ENCODE measurements at regions not wholly inside any gene's neighbourhood (a gene's known extent, or its start where the extent isn't known, plus 50 kb on each side); places are given as distances from the start of the nearest gene placed in this dataset.

DNA sequence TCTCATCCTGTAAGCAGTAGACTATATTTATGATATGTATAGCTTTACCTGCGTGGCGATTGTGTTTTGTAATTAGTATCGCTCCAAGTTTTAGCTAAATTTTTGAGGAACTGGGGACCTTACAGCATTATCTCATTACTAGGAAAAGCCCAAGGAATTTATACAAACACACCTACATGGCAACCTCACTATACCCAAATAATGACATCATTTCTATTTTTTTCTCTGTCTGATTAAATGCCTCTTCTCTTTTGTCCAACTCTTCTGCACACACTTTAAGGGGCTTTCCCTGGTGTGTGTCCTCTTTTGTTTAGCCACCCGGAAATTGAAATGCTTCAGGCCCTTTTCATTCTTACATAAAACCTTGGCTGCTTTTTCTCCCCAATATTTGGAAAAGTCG is 82.9 kb upstream of the EXOC2 start:
- RAD21 ChIA-PET (ENCODE audit: unreplicated experiment): no interaction called here
- H3K36me3 ChIP-seq (ENCODE audit: control insufficient read depth in 2 of 2, insufficient read depth in 2 of 2, low read length in 1 of 2): no peaks in the 10 kb centered on the region
- no peak overlapping the region for H3K4me2 ChIP-seq (ENCODE audit: control insufficient read depth, insufficient read depth)
- H3K4me3 ChIP-seq: no peak overlapping the region
- H3K4me1 ChIP-seq (ENCODE audit: control insufficient read depth, insufficient read depth, low read length): no peaks in the 10 kb centered on the region
- FAIRE-seq: no peak
- H2AFZ ChIP-seq (ENCODE audit: control insufficient read depth, low read depth, low read length): no peak overlapping the region
- CTCF ChIA-PET: interaction anchor here (0.7 kb wide), 1 partner anchor 183 kb away, joined by 3 read pairs; no protein-coding TSS in a partner anchor
- in situ Hi-C loops (cut with MboI) (no loop called here), intact Hi-C loops (cut with micrococcal nuclease; ENCODE audit: unreplicated experiment) (no loop called here)
- no peak overlapping the region for H3K9ac ChIP-seq (ENCODE audit: control insufficient read depth, insufficient read depth, low read length)
- no TSS peak for BruUV-seq (replicated peaks)
- H3K79me2 ChIP-seq (ENCODE audit: control insufficient read depth, insufficient read depth, low read length): no peaks in the 10 kb centered on the region
- SMC1A ChIA-PET (ENCODE audit: uncharacterized antibody, unreplicated experiment): interaction anchor here (1.0 to 1.3 kb wide), 2 partner anchors 12 to 183 kb away, joined by 3 read pairs; no protein-coding TSS in a partner anchor
- 35% methylated on average over 5 of the region's 5 CpGs for WGBS (ENCODE audit: insufficient coverage, insufficient replicate concordance, low lambda C conversion rate, missing lambda C conversion rate)
- no peak for DNase-seq (ENCODE audit: low read depth, low spot score)
- no peak overlapping the region for H3K27ac ChIP-seq (ENCODE audit: control insufficient read depth, insufficient read depth)
- no peak for ATAC-seq
- peaks cover 0 to 10% of the 10 kb centered on the region in 2 experiments; a peak in 3 of 4 replicates for H3K27me3 ChIP-seq (replicated peaks in 1 of 2; ENCODE audit: control insufficient read depth in 2 of 2, insufficient read depth in 2 of 2, low read length in 1 of 2)
- POLR2A ChIA-PET: no interaction called here
- no peaks in the 10 kb centered on the region for H4K20me1 ChIP-seq (ENCODE audit: control insufficient read depth, insufficient read depth)
- no peaks in the 10 kb centered on the region; the same call in 2 of the 3 replicates for H3K9me3 ChIP-seq (replicated peaks; ENCODE audit: control insufficient read depth, insufficient read depth, low read length)
- TF ChIP-seq, protein P1, sequence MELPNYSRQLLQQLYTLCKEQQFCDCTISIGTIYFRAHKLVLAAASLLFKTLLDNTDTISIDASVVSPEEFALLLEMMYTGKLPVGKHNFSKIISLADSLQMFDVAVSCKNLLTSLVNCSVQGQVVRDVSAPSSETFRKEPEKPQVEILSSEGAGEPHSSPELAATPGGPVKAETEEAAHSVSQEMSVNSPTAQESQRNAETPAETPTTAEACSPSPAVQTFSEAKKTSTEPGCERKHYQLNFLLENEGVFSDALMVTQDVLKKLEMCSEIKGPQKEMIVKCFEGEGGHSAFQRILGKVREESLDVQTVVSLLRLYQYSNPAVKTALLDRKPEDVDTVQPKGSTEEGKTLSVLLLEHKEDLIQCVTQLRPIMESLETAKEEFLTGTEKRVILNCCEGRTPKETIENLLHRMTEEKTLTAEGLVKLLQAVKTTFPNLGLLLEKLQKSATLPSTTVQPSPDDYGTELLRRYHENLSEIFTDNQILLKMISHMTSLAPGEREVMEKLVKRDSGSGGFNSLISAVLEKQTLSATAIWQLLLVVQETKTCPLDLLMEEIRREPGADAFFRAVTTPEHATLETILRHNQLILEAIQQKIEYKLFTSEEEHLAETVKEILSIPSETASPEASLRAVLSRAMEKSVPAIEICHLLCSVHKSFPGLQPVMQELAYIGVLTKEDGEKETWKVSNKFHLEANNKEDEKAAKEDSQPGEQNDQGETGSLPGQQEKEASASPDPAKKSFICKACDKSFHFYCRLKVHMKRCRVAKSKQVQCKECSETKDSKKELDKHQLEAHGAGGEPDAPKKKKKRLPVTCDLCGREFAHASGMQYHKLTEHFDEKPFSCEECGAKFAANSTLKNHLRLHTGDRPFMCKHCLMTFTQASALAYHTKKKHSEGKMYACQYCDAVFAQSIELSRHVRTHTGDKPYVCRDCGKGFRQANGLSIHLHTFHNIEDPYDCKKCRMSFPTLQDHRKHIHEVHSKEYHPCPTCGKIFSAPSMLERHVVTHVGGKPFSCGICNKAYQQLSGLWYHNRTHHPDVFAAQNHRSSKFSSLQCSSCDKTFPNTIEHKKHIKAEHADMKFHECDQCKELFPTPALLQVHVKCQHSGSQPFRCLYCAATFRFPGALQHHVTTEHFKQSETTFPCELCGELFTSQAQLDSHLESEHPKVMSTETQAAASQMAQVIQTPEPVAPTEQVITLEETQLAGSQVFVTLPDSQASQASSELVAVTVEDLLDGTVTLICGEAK (IDR thresholded peaks at IDR 0.05; ENCODE audit: borderline replicate concordance): no peak
- TF ChIP-seq, protein P2, sequence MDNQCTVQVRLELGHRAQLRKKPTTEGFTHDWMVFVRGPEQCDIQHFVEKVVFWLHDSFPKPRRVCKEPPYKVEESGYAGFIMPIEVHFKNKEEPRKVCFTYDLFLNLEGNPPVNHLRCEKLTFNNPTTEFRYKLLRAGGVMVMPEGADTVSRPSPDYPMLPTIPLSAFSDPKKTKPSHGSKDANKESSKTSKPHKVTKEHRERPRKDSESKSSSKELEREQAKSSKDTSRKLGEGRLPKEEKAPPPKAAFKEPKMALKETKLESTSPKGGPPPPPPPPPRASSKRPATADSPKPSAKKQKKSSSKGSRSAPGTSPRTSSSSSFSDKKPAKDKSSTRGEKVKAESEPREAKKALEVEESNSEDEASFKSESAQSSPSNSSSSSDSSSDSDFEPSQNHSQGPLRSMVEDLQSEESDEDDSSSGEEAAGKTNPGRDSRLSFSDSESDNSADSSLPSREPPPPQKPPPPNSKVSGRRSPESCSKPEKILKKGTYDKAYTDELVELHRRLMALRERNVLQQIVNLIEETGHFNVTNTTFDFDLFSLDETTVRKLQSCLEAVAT (IDR thresholded peaks at IDR 0.05): no peak
- TF ChIP-seq GABPA (IDR thresholded peaks at IDR 0.05; ENCODE audit: low read depth) (no peak), ZNF384 (IDR thresholded peaks at IDR 0.05; ENCODE audit: borderline replicate concordance, low read depth, low read length) (no peak), BCL11A (IDR thresholded peaks at IDR 0.05; ENCODE audit: low read depth, low read length) (no peak), STAT1 (conservative IDR thresholded peaks at IDR 0.05) (no peak), ZNF24 (IDR thresholded peaks at IDR 0.05) (no peak), MXI1 (IDR thresholded peaks at IDR 0.05; ENCODE audit: low read depth, low read length) (no peak), JUND (IDR thresholded peaks at IDR 0.05; ENCODE audit: low read depth, low read length) (no peak), RFX5 (IDR thresholded peaks at IDR 0.05; ENCODE audit: low read depth, low read length) (no peak), RUNX3 (IDR thresholded peaks at IDR 0.05; ENCODE audit: low read length) (no peak), YBX1 (IDR thresholded peaks at IDR 0.05) (no peak), CREB1 (IDR thresholded peaks at IDR 0.05; ENCODE audit: low read depth) (no peak)
- TF ChIP-seq, protein P3, sequence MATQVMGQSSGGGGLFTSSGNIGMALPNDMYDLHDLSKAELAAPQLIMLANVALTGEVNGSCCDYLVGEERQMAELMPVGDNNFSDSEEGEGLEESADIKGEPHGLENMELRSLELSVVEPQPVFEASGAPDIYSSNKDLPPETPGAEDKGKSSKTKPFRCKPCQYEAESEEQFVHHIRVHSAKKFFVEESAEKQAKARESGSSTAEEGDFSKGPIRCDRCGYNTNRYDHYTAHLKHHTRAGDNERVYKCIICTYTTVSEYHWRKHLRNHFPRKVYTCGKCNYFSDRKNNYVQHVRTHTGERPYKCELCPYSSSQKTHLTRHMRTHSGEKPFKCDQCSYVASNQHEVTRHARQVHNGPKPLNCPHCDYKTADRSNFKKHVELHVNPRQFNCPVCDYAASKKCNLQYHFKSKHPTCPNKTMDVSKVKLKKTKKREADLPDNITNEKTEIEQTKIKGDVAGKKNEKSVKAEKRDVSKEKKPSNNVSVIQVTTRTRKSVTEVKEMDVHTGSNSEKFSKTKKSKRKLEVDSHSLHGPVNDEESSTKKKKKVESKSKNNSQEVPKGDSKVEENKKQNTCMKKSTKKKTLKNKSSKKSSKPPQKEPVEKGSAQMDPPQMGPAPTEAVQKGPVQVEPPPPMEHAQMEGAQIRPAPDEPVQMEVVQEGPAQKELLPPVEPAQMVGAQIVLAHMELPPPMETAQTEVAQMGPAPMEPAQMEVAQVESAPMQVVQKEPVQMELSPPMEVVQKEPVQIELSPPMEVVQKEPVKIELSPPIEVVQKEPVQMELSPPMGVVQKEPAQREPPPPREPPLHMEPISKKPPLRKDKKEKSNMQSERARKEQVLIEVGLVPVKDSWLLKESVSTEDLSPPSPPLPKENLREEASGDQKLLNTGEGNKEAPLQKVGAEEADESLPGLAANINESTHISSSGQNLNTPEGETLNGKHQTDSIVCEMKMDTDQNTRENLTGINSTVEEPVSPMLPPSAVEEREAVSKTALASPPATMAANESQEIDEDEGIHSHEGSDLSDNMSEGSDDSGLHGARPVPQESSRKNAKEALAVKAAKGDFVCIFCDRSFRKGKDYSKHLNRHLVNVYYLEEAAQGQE (IDR thresholded peaks at IDR 0.05; ENCODE audit: low read depth, low read length): no peak
- TF ChIP-seq, protein P4, sequence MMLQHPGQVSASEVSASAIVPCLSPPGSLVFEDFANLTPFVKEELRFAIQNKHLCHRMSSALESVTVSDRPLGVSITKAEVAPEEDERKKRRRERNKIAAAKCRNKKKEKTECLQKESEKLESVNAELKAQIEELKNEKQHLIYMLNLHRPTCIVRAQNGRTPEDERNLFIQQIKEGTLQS (IDR thresholded peaks at IDR 0.05; ENCODE audit: borderline replicate concordance, extremely low read depth, low read depth, low read length): no peak

Measured in GM12878 (cell line).